HCT116 (cell line): ENCODE measurements at regions not wholly inside any gene's neighbourhood (a gene's known extent, or its start where the extent isn't known, plus 50 kb on each side); places are given as distances from the start of the nearest gene placed in this dataset.

Experiments
- EZH2 ChIP-seq: fragments of 200-600 bp; sonication (generic); IDR thresholded peaks from 2 replicates; pipeline ENCODE4 v1.6.1; 2017; ENCODE audit warnings: antibody characterized with exemption, mixed run types
- POLR2A ChIP-seq: IDR thresholded peaks from 2 replicates; pipeline ENCODE4 v1.7.0; 2011; ENCODE audit warnings: borderline replicate concordance; ENCODE audit not compliant: insufficient read depth, insufficient read length; ENCODE audit errors: extremely low read depth

- TF ChIP-seq EZH2 (no peak), POLR2A (no peak)
These were observed 454.6 kb downstream of the TSN start for GRCh38 chr2:122210065-122210464.
